ENCODE measurements at regions not wholly inside any gene's neighbourhood (a gene's known extent, or its start where the extent isn't known, plus 50 kb on each side); places are given as distances from the start of the nearest gene placed in this dataset.

DNA sequence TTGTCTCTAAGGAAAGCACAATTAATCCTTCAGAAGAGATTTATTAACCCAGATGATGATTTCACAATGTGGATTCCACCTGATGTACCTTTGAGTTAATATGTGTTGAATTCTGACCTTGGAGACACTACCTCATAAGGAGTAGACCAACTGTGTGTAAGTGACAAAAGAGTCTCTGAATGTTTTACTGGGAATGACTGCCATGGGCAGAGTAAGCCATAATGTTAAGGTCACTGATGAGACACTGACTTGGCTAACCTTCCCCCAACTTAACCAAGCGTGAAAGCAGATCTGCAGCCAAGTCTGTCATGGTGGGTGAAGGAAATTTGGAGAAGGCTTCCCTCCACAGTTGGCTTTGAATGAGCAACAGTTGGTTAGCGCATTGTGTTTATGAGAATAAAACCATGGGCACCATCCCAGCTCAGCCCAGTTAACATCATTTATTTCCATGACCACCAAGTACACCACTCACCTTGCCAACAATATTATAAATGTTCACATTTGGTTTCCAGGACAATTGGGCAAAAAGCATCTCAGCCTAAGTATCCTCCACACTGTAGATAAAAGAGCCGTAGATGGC is 618.5 kb downstream of the KCNJ2 start:
- no peaks in the 10 kb centered on the region for H3K36me3 ChIP-seq (replicated peaks in 1 of 2; ENCODE audit: control extremely low read depth in 1 of 2, control insufficient read depth in 1 of 2, extremely low read depth in 1 of 2, insufficient read depth in 2 of 2, low read length in 1 of 2)
- Mint-ChIP-seq H3K27me3 (no peaks in the 10 kb centered on the region), H3K4me3 (no peak overlapping the region), H3K9me3 (ENCODE audit: insufficient read depth) (peaks cover 4% of the 10 kb centered on the region), H3K4me1 (no peaks in the 10 kb centered on the region), H3K27ac (no peak overlapping the region)
- H3K27me3 ChIP-seq (replicated peaks in 1 of 4; ENCODE audit: control extremely low read depth in 1 of 4, control insufficient read depth in 3 of 4, insufficient read depth in 4 of 4, low read length in 3 of 4) = no peaks in the 10 kb centered on the region
- no peak overlapping the region for H2AFZ ChIP-seq (ENCODE audit: insufficient read depth, low read depth, low read length, poor library complexity, severe bottlenecking)
- DNase-seq (no peak), ATAC-seq (ENCODE audit: low read depth) (no peak)
- no peak overlapping the region for H3K27ac ChIP-seq (ENCODE audit: low read length in 2 of 2)
- H4K20me1 ChIP-seq (ENCODE audit: control insufficient read depth, insufficient read depth, low read length, poor library complexity, severe bottlenecking) = no peaks in the 10 kb centered on the region
- H3K9me3 ChIP-seq (ENCODE audit: control extremely low read depth in 1 of 3, control insufficient read depth in 2 of 3, insufficient read depth in 1 of 3, low read length in 2 of 3) = no peaks in the 10 kb centered on the region
- no peak overlapping the region for H3K4me3 ChIP-seq (ENCODE audit: control extremely low read depth in 1 of 5, extremely low read depth in 1 of 5, insufficient read depth in 1 of 5, low read depth in 2 of 5, low read length in 4 of 5)
- CTCF ChIA-PET = no interaction called here
- H3K4me2 ChIP-seq (replicated peaks; ENCODE audit: low read depth, low read length, poor library complexity, severe bottlenecking) = no peak overlapping the region
- TF ChIP-seq EZH2 (IDR thresholded peaks at IDR 0.05; ENCODE audit: borderline replicate concordance, insufficient read depth, low read depth, low read length, poor library complexity, severe bottlenecking) = no peak
- TF ChIP-seq, protein P1, sequence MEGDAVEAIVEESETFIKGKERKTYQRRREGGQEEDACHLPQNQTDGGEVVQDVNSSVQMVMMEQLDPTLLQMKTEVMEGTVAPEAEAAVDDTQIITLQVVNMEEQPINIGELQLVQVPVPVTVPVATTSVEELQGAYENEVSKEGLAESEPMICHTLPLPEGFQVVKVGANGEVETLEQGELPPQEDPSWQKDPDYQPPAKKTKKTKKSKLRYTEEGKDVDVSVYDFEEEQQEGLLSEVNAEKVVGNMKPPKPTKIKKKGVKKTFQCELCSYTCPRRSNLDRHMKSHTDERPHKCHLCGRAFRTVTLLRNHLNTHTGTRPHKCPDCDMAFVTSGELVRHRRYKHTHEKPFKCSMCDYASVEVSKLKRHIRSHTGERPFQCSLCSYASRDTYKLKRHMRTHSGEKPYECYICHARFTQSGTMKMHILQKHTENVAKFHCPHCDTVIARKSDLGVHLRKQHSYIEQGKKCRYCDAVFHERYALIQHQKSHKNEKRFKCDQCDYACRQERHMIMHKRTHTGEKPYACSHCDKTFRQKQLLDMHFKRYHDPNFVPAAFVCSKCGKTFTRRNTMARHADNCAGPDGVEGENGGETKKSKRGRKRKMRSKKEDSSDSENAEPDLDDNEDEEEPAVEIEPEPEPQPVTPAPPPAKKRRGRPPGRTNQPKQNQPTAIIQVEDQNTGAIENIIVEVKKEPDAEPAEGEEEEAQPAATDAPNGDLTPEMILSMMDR (IDR thresholded peaks at IDR 0.05) = no peak
- no CpG with 5 or more reads among the region's 3 CpGs for WGBS (ENCODE audit: insufficient coverage)
- H3K79me2 ChIP-seq (ENCODE audit: control insufficient read depth, insufficient read depth, low read length) = no peaks in the 10 kb centered on the region
- intact Hi-C loops (cut with micrococcal nuclease) = no loop called here
- no peak overlapping the region for H3K9ac ChIP-seq (ENCODE audit: low read length)
- POLR2A ChIA-PET = no interaction called here
- no peaks in the 10 kb centered on the region for H3K4me1 ChIP-seq (ENCODE audit: control insufficient read depth in 2 of 2, insufficient read depth in 2 of 2, low read length in 2 of 2)

DNA sequence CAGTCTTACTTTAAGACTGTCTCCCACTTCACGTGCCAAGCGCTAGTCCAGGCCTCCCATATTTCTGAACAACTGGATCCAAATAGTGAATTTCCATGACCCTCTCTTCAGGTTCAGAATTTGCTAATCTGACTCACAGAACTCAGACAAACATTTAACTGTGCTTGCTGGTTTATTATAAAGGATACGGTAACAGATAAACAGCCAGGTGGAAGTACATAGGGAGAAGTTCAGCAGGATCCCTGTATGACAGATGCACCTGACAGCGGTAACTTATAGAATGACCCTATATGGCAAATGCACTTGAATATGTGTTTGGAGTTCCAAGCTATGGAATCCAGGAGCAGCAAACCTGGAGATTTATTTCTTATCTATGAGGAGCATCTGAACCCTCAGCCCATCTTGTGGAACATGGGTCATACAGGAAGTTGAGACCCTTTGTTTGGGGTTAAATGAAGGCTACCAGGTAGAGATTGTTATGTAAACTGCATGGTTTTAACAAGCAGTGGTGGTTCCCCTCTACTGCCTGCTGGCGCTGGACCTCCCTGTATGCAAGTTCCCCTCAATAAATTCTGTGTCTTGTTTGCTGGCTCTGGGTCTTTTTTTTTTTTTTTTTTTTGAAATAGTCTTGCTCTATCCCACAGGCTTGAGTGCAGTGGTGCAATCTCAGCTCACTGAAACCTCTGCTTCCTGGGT is 622.6 kb downstream of the KCNJ2 start:
- Histone ChIP-seq H3K79me2 (ENCODE audit: control insufficient read depth, insufficient read depth, low read length) (no peaks in the 10 kb centered on the region), H3K4me2 (replicated peaks; ENCODE audit: low read depth, low read length, poor library complexity, severe bottlenecking) (no peak overlapping the region), H3K9me3 (ENCODE audit: control extremely low read depth in 1 of 3, control insufficient read depth in 2 of 3, insufficient read depth in 1 of 3, low read length in 2 of 3) (no peaks in the 10 kb centered on the region), H3K4me1 (ENCODE audit: control insufficient read depth in 2 of 2, insufficient read depth in 2 of 2, low read length in 2 of 2) (no peaks in the 10 kb centered on the region), H3K36me3 (replicated peaks in 1 of 2; ENCODE audit: control extremely low read depth in 1 of 2, control insufficient read depth in 1 of 2, extremely low read depth in 1 of 2, insufficient read depth in 2 of 2, low read length in 1 of 2) (no peaks in the 10 kb centered on the region), H3K9ac (ENCODE audit: low read length) (no peak overlapping the region), H2AFZ (ENCODE audit: insufficient read depth, low read depth, low read length, poor library complexity, severe bottlenecking) (no peak overlapping the region), H4K20me1 (ENCODE audit: control insufficient read depth, insufficient read depth, low read length, poor library complexity, severe bottlenecking) (no peaks in the 10 kb centered on the region), H3K27me3 (replicated peaks in 1 of 4; ENCODE audit: control extremely low read depth in 1 of 4, control insufficient read depth in 3 of 4, insufficient read depth in 4 of 4, low read length in 3 of 4) (no peaks in the 10 kb centered on the region), H3K4me3 (ENCODE audit: control extremely low read depth in 1 of 5, extremely low read depth in 1 of 5, insufficient read depth in 1 of 5, low read depth in 2 of 5, low read length in 4 of 5) (no peak overlapping the region), H3K27ac (ENCODE audit: low read length in 2 of 2) (no peak overlapping the region)
- intact Hi-C loops (cut with micrococcal nuclease) = no loop called here
- Mint-ChIP-seq H3K4me3 (no peak overlapping the region), H3K9me3 (ENCODE audit: insufficient read depth) (peaks cover 4% of the 10 kb centered on the region), H3K27ac (no peak overlapping the region), H3K4me1 (no peaks in the 10 kb centered on the region), H3K27me3 (no peaks in the 10 kb centered on the region)
- WGBS (ENCODE audit: insufficient coverage) = 100% methylated on average over 3 of the region's 5 CpGs
- TF ChIP-seq, protein P1 (IDR thresholded peaks at IDR 0.05) = no peak
- no peak for TF ChIP-seq EZH2 (IDR thresholded peaks at IDR 0.05; ENCODE audit: borderline replicate concordance, insufficient read depth, low read depth, low read length, poor library complexity, severe bottlenecking)
- ATAC-seq (ENCODE audit: low read depth) = no peak
- ChIA-PET POLR2A (no interaction called here), CTCF (no interaction called here)
- DNase-seq = no peak

Data from B cell (primary cell).